ENCODE measurements at regions not wholly inside any gene's neighbourhood (a gene's known extent, or its start where the extent isn't known, plus 50 kb on each side); places are given as distances from the start of the nearest gene placed in this dataset.

DNA sequence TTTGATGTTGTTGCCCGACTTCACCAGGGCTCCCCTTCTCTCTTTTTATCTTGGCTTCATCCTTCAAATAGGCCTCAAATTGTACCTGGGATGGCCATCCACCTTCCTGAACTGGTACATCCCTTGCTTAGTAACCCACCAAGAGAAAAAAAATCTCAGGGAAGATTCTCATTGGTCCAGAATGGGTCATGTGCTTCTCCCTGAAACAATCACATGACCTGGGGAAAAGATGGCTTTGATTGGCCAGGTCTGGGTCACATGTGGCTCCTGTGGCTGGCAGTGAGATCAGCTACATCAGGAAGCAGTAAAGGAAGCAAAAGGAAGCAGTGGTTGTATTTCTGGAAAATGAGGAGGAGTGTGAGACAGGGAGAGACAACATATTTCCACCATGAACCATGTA is 540.2 kb downstream of the MIAT start:
- TF ChIP-seq GATA2 (IDR thresholded peaks at IDR 0.05; ENCODE audit: low read depth, low read length) (no peak), GATA3 (IDR thresholded peaks at IDR 0.05; ENCODE audit: low read depth, low read length) (no peak)
